ENCODE measurements at regions not wholly inside any gene's neighbourhood (a gene's known extent, or its start where the extent isn't known, plus 50 kb on each side); places are given as distances from the start of the nearest gene placed in this dataset.

DNA sequence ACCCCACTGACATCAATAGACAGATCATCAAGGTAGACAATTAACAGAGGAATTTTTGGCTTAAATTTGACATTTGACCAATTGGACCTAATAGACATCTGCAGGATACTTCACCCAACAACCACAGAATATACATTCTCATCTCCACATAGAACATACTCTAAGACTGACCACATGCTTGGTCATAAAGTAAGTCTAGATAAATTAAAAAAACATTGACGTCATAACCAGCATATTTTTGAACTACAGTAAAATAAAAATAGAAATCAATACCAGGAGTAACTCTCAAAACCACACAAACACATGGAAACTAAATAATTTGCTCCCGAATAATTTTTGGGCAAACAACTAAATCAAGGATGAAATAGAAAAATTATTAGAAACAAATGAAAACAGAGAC, 205.7 kb downstream of the REEP3 start:
- ChIA-PET CTCF (ENCODE audit: low intra/inter-chr PET ratio, low total read pairs) (no interaction called here), POLR2A (no interaction called here)
- H3K4me2 ChIP-seq (ENCODE audit: low read depth, low read length), result no peak overlapping the region
- no peak overlapping the region for H2AFZ ChIP-seq (ENCODE audit: low read length)
- H3K27ac ChIP-seq (ENCODE audit: extremely low read length, insufficient read depth, low read length), result no peak overlapping the region
- no peaks in the 10 kb centered on the region for H4K20me1 ChIP-seq (ENCODE audit: insufficient read depth, low read length)
- H3K9ac ChIP-seq (ENCODE audit: insufficient read depth, low read depth, low read length), result no peak overlapping the region
- 4% methylated on average over 2 of the region's 2 CpGs for WGBS (ENCODE audit: low lambda C conversion rate)
- no peak for ATAC-seq
- TF ChIP-seq NFE2L1 (CRISPR knock-in tag; IDR thresholded peaks at IDR 0.05; ENCODE audit: borderline replicate concordance) (no peak), ATF7 (IDR thresholded peaks at IDR 0.05) (peak; percentile 87), ATF7 (CRISPR knock-in tag; IDR thresholded peaks at IDR 0.05) (no peak), KLF13 (CRISPR knock-in tag; IDR thresholded peaks at IDR 0.05) (no peak), ZNF577 (CRISPR knock-in tag; IDR thresholded peaks at IDR 0.05; ENCODE audit: borderline replicate concordance, low read depth) (no peak), ZNF224 (CRISPR knock-in tag; IDR thresholded peaks at IDR 0.05) (no peak), ZNF598 (CRISPR knock-in tag; IDR thresholded peaks at IDR 0.05; ENCODE audit: borderline replicate concordance) (no peak), ZNF580 (CRISPR knock-in tag; IDR thresholded peaks at IDR 0.05; ENCODE audit: borderline replicate concordance, low read depth) (no peak), ZNF282 (IDR thresholded peaks at IDR 0.05; ENCODE audit: partially characterized antibody) (no peak), HNF4A (CRISPR knock-in tag; IDR thresholded peaks at IDR 0.05) (no peak), ZNF652 (CRISPR knock-in tag; IDR thresholded peaks at IDR 0.05; ENCODE audit: borderline replicate concordance, low read depth) (no peak), CREB1 (IDR thresholded peaks at IDR 0.05) (peak; percentile 85), CREB1 (CRISPR knock-in tag; IDR thresholded peaks at IDR 0.05) (no peak), ZBTB43 (CRISPR knock-in tag; conservative IDR thresholded peaks at IDR 0.05) (no peak), ZNF773 (CRISPR knock-in tag; IDR thresholded peaks at IDR 0.05; ENCODE audit: borderline replicate concordance) (no peak)
- TF ChIP-seq, protein P1, sequence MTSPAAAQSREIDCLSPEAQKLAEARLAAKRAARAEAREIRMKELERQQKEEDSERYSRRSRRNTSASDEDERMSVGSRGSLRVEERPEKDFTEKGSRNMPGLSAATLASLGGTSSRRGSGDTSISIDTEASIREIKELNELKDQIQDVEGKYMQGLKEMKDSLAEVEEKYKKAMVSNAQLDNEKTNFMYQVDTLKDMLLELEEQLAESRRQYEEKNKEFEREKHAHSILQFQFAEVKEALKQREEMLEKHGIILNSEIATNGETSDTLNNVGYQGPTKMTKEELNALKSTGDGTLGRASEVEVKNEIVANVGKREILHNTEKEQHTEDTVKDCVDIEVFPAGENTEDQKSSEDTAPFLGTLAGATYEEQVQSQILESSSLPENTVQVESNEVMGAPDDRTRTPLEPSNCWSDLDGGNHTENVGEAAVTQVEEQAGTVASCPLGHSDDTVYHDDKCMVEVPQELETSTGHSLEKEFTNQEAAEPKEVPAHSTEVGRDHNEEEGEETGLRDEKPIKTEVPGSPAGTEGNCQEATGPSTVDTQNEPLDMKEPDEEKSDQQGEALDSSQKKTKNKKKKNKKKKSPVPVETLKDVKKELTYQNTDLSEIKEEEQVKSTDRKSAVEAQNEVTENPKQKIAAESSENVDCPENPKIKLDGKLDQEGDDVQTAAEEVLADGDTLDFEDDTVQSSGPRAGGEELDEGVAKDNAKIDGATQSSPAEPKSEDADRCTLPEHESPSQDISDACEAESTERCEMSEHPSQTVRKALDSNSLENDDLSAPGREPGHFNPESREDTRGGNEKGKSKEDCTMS (CRISPR knock-in tag; conservative IDR thresholded peaks at IDR 0.05), result no peak
- TF ChIP-seq, protein P2, sequence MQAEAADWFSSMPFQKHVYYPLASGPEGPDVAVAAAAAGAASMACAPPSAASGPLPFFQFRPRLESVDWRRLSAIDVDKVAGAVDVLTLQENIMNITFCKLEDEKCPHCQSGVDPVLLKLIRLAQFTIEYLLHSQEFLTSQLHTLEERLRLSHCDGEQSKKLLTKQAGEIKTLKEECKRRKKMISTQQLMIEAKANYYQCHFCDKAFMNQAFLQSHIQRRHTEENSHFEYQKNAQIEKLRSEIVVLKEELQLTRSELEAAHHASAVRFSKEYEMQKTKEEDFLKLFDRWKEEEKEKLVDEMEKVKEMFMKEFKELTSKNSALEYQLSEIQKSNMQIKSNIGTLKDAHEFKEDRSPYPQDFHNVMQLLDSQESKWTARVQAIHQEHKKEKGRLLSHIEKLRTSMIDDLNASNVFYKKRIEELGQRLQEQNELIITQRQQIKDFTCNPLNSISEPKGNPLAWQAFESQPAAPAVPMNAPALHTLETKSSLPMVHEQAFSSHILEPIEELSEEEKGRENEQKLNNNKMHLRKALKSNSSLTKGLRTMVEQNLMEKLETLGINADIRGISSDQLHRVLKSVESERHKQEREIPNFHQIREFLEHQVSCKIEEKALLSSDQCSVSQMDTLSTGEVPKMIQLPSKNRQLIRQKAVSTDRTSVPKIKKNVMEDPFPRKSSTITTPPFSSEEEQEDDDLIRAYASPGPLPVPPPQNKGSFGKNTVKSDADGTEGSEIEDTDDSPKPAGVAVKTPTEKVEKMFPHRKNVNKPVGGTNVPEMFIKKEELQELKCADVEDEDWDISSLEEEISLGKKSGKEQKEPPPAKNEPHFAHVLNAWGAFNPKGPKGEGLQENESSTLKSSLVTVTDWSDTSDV (CRISPR knock-in tag; IDR thresholded peaks at IDR 0.05), result no peak
- no peaks in the 10 kb centered on the region; the same call in 1 of the 2 replicates for H3K4me1 ChIP-seq (ENCODE audit: insufficient read depth, low read length)
- H3K27me3 ChIP-seq (ENCODE audit: control insufficient read depth in 1 of 2, insufficient read depth in 2 of 2, low read length in 2 of 2), result no peaks in the 10 kb centered on the region
- no TSS peak for BruUV-seq (replicated peaks)
- no peaks in the 10 kb centered on the region for H3K36me3 ChIP-seq (replicated peaks in 1 of 2; ENCODE audit: control insufficient read depth in 1 of 2, insufficient read depth in 2 of 2, low read length in 2 of 2)
- H3K4me3 ChIP-seq (replicated peaks in 1 of 3; ENCODE audit: insufficient read depth in 1 of 3, low read depth in 2 of 3, low read length in 3 of 3), result no peak overlapping the region
- intact Hi-C loops (cut with micrococcal nuclease; ENCODE audit: unreplicated experiment), result no loop called here
- no peaks in the 10 kb centered on the region for H3K79me2 ChIP-seq (ENCODE audit: insufficient read depth, low read length)
- H3K9me3 ChIP-seq (ENCODE audit: low read length), result no peaks in the 10 kb centered on the region
- in situ Hi-C loops (cut with HindIII; ENCODE audit: extremely low pct_ligation_motif_present, low pct_unique_long_range_greater_than_20kb), result no loop called here
- DNase-seq (ENCODE audit: low spot score), result no peak
- FAIRE-seq, result no peak

Data from HepG2 (cell line).